Hematopoietic multipotent progenitor cell treated with erythropoietin and hydrocortisone succinate and interleukin-3 and kit ligand, for 6 days (in vitro differentiated cells): ENCODE measurements at regions not wholly inside any gene's neighbourhood (a gene's known extent, or its start where the extent isn't known, plus 50 kb on each side); places are given as distances from the start of the nearest gene placed in this dataset.
A peak's percentile ranks its signal among the peaks of the same experiment; 100 is the strongest.

Experiments
- DNase-seq: peaks from one replicate; pipeline ENCODE4 v3.0.0-alpha.2; 2015

- no peak for DNase-seq
Observed at GRCh38 chr6:156725712-156726111, 51.5 kb upstream of the ARID1B start.

- peak; percentile 17 for DNase-seq
Observed at GRCh38 chr6:156720691-156721685, 56.2 kb upstream of the ARID1B start.

GRCh38 chr6:156719720-156720563 lies 57.2 kb upstream of the ARID1B start:
- peak; percentile 79 for DNase-seq

- DNase-seq, result no peak
Observed at GRCh38 chr6:156719395-156719719, 57.8 kb upstream of the ARID1B start.

- DNase-seq, result no peak
Observed at GRCh38 chr6:156718647-156719394, 58.4 kb upstream of the ARID1B start.

GRCh38 chr6:156717542-156717941 lies 59.6 kb upstream of the ARID1B start:
- no peak for DNase-seq

- DNase-seq, result no peak
Observed at GRCh38 chr6:156715839-156716238, 61.3 kb upstream of the ARID1B start.

- no peak for DNase-seq
Observed at GRCh38 chr6:156713548-156713947, 63.6 kb upstream of the ARID1B start.

- no peak for DNase-seq
Observed at GRCh38 chr6:156710479-156710878, 66.7 kb upstream of the ARID1B start.

- DNase-seq, result no peak
Observed at GRCh38 chr6:156707818-156708217, 69.4 kb upstream of the ARID1B start.

GRCh38 chr6:156703719-156704118 lies 73.5 kb upstream of the ARID1B start:
- no peak for DNase-seq

- no peak for DNase-seq
Observed at GRCh38 chr6:156701966-156702365, 75.2 kb upstream of the ARID1B start.

- no peak for DNase-seq
Observed at GRCh38 chr6:156700440-156701057, 76.6 kb upstream of the ARID1B start.

GRCh38 chr6:156699935-156700334 lies 77.2 kb upstream of the ARID1B start:
- no peak for DNase-seq

- DNase-seq, result no peak
Observed at GRCh38 chr6:156699017-156699421, 78.2 kb upstream of the ARID1B start.

- DNase-seq, result no peak
Observed at GRCh38 chr6:156698239-156699016, 78.8 kb upstream of the ARID1B start.

GRCh38 chr6:156697225-156697830 lies 79.8 kb upstream of the ARID1B start:
- no peak for DNase-seq

GRCh38 chr6:156695742-156696141 lies 81.4 kb upstream of the ARID1B start:
- no peak for DNase-seq

GRCh38 chr6:156694679-156695078 lies 82.5 kb upstream of the ARID1B start:
- DNase-seq, result no peak

- DNase-seq, result no peak
Observed at GRCh38 chr6:156691018-156691417, 86.2 kb upstream of the ARID1B start.

- peak; percentile 16 for DNase-seq
Observed at GRCh38 chr6:156689656-156690055, 87.5 kb upstream of the ARID1B start.
